ENCODE measurements at regions not wholly inside any gene's neighbourhood (a gene's known extent, or its start where the extent isn't known, plus 50 kb on each side); places are given as distances from the start of the nearest gene placed in this dataset.

GRCh38 chr2:10211844-10212422 lies 89.4 kb downstream of the RRM2 start:
- no peak for TF ChIP-seq EZH2 (IDR thresholded peaks at IDR 0.05; ENCODE audit: low read length, missing control alignments)
- TF ChIP-seq CTCF (conservative IDR thresholded peaks at IDR 0.05 in 1 of 2, IDR thresholded peaks at IDR 0.05 in 1 of 2; ENCODE audit: low read depth in 1 of 2, low read length in 2 of 2), result no peak
